GM21381 (cell line): ENCODE measurements at regions not wholly inside any gene's neighbourhood (a gene's known extent, or its start where the extent isn't known, plus 50 kb on each side); places are given as distances from the start of the nearest gene placed in this dataset.

Source experiments
- ATAC-seq: cut with Tn5 transposase; IDR thresholded peaks from one replicate; pipeline ENCODE4 v1.9.1; 2021; ENCODE audit warnings: mild to moderate bottlenecking, moderate library complexity; ENCODE audit not compliant: unreplicated experiment

GRCh38 chr20:50339466-50339901 is 148.9 kb downstream of the CEBPB start:
- ATAC-seq: no peak

GRCh38 chr20:50340541-50340940 is 149.9 kb downstream of the CEBPB start:
- no peak for ATAC-seq

- ATAC-seq: no peak
Measured at GRCh38 chr20:50341050-50341449, 150.4 kb downstream of the CEBPB start.

- ATAC-seq: no peak
Measured at GRCh38 chr20:50341880-50342637, 151.4 kb downstream of the CEBPB start.

- no peak for ATAC-seq
Measured at GRCh38 chr20:50342638-50343102, 152.0 kb downstream of the CEBPB start.

GRCh38 chr20:50343125-50343489 is 152.5 kb downstream of the CEBPB start:
- ATAC-seq: no peak

- ATAC-seq: no peak
Measured at GRCh38 chr20:50343490-50344179, 153.0 kb downstream of the CEBPB start.

GRCh38 chr20:50344232-50345071 is 153.8 kb downstream of the CEBPB start:
- no peak for ATAC-seq

GRCh38 chr20:50345712-50346373 is 155.2 kb downstream of the CEBPB start:
- no peak for ATAC-seq

- no peak for ATAC-seq
Measured at GRCh38 chr20:50346374-50347283, 156.0 kb downstream of the CEBPB start.

GRCh38 chr20:50347284-50348063 is 156.8 kb downstream of the CEBPB start:
- no peak for ATAC-seq

- ATAC-seq: no peak
Measured at GRCh38 chr20:50348096-50348495, 157.5 kb downstream of the CEBPB start.

GRCh38 chr20:50350510-50351249 is 159.5 kb upstream of the PTPN1 start:
- no peak for ATAC-seq

- no peak for ATAC-seq
Measured at GRCh38 chr20:50351541-50351940, 158.6 kb upstream of the PTPN1 start.

- ATAC-seq: no peak
Measured at GRCh38 chr20:50353289-50353961, 156.8 kb upstream of the PTPN1 start.

- ATAC-seq: no peak
Measured at GRCh38 chr20:50354721-50355589, 155.2 kb upstream of the PTPN1 start.
